IPS-18c (cell line): ENCODE measurements at regions not wholly inside any gene's neighbourhood (a gene's known extent, or its start where the extent isn't known, plus 50 kb on each side); places are given as distances from the start of the nearest gene placed in this dataset.

Source experiments
- H3K4me3 ChIP-seq: 2 replicates; pipeline ENCODE4 v1.7.0; 2013; ENCODE audit warnings: low read depth, mild to moderate bottlenecking, low read length, moderate library complexity; ENCODE audit not compliant: insufficient read depth
- H3K9me3 ChIP-seq: one replicate; pipeline ENCODE4 v1.6.1; 2013; ENCODE audit warnings: mild to moderate bottlenecking, low read length, moderate library complexity; ENCODE audit not compliant: control insufficient read depth, insufficient read depth

DNA sequence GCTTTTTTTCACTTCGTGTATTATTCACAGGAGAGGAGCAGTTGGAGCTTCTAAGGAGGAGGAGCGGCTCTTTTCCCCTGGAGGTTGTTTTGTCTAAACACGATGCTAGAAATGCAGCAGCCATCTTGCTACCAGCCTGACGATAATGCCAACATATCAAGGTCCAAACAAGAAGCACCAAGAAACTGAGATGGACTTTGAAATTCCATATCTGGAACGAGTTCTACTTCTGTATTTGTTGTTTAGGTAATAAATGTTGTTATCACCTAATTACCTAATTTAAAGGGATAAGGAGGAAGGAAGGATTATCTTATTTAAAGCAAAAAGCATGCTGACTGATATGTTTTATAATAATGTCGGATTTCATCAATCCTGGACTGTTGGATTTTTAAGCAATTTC, 174.4 kb upstream of the TMPO start:
- H3K4me3 ChIP-seq = no peak overlapping the region
- H3K9me3 ChIP-seq = no peaks in the 10 kb centered on the region

- H3K4me3 ChIP-seq = no peak overlapping the region
- no peaks in the 10 kb centered on the region for H3K9me3 ChIP-seq
Observed at GRCh38 chr12:98341732-98342131, 173.7 kb upstream of the TMPO start.

DNA sequence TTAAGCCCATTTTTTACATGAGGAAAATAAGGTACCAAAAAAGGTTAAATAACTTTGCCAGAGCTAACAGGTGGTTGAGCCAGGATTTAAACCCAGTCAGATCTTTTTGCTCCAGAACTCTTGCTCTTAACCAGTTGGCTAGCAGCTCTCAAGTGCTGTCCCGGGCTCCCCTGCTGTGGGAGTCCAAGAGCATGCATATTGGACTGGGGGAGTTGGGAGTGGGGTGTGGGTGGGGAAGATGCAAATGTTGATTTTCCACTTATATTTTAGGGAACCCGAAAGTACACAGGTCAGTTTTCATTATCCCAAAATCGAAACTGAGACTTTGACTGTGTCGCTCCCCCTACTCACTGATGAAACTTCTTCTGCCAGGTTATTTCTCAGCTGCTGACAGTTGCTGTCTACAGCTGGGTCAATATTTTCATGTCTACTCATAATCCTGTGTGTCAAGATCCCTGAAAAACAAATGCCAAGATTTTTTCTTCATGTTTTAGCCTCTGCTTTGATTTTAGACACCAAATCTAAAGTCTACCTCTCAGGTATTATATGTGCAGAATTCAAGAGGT, 172.3 kb upstream of the TMPO start:
- Histone ChIP-seq H3K4me3 (no peak overlapping the region), H3K9me3 (no peaks in the 10 kb centered on the region)

DNA sequence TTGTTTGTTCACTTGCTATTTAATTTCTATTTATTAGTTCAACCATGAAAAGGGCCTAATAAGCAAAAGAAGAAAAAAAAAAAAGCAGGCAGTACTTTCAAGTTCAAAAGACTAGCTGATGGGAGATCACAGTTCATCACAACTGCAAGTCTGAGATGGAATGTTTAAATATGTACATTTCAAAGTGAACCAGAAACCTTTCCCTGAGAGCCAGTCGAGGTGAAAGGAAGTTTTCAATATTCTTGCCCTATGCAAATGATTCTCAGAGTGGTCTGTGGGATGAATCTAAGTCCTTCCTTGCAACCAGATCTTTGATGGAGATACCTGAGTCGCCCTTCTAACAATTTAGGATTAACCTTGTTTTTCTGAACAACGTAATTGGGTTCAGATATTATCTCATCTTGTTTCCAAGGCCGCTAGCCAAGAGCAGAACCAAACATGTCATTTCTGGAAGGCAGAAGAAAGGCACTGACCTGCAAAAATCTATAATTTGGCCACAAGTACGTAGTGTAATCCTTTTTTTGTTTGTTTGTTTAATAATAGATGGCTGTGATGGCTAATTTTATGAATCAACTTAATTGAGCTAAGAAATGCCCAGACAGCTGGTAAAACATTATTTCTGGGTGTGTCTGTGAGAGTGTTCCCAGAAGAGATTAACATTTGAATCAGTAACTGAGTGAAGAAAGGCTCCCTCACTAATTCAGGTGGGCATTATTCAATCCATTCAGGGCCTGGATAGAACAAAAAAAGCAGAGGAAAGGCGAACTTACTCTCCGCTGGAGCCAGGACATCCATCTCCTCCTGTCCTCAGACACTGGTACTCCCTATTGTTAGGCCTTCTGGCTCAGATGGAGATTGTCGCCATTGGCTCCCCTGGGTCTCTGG, 171.1 kb upstream of the TMPO start:
- no peak overlapping the region for H3K4me3 ChIP-seq
- no peaks in the 10 kb centered on the region for H3K9me3 ChIP-seq

DNA sequence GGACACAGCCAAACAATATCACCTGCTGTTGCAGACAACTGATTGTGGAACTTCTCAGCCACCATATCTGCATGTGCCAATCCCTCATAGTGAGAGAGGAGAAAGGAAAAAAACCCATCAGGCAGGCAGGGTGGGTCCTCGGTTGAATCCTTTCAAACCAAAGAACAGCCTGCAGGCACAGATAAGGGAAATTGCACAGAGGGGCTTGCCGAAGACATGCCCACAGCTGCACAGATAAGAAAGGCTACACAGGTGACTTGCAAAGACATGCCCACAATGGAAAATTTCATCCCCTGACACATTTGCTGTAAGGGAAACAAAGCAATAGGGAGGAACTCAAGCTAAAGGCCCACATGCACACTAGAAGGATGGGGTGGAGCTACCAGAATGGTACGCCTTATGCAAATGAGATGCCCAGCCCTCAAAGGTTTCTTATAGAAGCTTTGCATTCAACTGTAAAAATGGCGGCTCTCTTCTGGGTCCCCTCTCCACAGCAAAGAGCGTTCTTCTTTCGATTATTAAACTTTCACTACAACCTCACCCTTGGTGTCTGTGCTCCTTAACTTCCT, 170.0 kb upstream of the TMPO start:
- no peak overlapping the region for H3K4me3 ChIP-seq
- no peaks in the 10 kb centered on the region for H3K9me3 ChIP-seq

GRCh38 chr12:98351089-98351488, 164.3 kb upstream of the TMPO start:
- no peak overlapping the region for H3K4me3 ChIP-seq
- no peaks in the 10 kb centered on the region for H3K9me3 ChIP-seq

GRCh38 chr12:98351784-98352183, 163.6 kb upstream of the TMPO start:
- Histone ChIP-seq H3K9me3 (no peaks in the 10 kb centered on the region), H3K4me3 (no peak overlapping the region)

- H3K4me3 ChIP-seq = no peak overlapping the region
Observed at GRCh38 chr12:98352218-98352811, 163.1 kb upstream of the TMPO start.

DNA sequence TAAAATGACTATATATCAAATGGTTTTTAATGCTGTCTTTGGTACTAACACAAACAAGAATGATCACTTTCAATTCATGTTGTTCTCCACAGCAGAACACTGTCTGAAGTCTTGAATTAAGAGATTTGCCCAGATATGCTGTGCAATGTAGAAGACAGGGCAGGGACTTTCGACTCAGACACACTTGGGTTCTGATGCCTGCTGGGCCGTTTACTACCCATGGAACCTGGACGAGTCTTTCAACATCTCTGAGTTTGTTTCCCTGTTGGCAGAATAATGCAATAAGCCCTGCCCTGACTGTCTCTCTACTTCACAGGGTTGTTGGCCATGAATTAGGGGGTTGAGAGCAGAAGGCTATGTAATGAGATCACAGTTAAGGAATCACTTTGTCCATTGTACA, 162.6 kb upstream of the TMPO start:
- Histone ChIP-seq H3K9me3 (no peaks in the 10 kb centered on the region), H3K4me3 (no peak overlapping the region)

More at GRCh38 chr12:98352218-98352811, 163.1 kb upstream of the TMPO start:
- no peaks in the 10 kb centered on the region for H3K9me3 ChIP-seq

GRCh38 chr12:98354520-98355035, 160.8 kb upstream of the TMPO start:
- no peak overlapping the region for H3K4me3 ChIP-seq
- H3K9me3 ChIP-seq = no peaks in the 10 kb centered on the region

GRCh38 chr12:98355322-98355721, 160.1 kb upstream of the TMPO start:
- Histone ChIP-seq H3K9me3 (no peaks in the 10 kb centered on the region), H3K4me3 (no peak overlapping the region)

GRCh38 chr12:98355933-98356332, 159.5 kb upstream of the TMPO start:
- no peaks in the 10 kb centered on the region for H3K9me3 ChIP-seq
- H3K4me3 ChIP-seq = no peak overlapping the region; the same call in 1 of the 2 replicates

- H3K4me3 ChIP-seq = no peak overlapping the region
- H3K9me3 ChIP-seq = no peaks in the 10 kb centered on the region
Observed at GRCh38 chr12:98358144-98358543, 157.2 kb upstream of the TMPO start.

DNA sequence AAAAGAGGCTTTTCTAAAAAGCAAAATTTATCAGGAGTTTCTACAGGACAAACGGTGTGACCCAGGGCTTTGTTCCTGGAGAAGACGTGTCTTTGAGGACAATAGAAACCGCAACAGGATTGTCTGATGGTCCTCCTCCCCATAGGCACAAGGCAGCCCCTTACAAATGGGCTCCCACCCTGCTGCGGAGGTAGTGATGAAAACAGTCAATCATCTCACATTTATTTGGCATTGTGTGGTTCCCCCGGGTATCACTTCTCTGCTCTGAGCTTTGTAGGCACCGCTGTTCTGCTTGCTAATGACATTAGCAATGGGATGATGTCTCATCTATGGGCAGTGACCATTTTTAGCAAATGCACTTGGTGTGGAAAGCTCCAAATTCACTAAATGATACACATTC, 155.5 kb upstream of the TMPO start:
- H3K9me3 ChIP-seq = no peaks in the 10 kb centered on the region
- H3K4me3 ChIP-seq = no peak overlapping the region

DNA sequence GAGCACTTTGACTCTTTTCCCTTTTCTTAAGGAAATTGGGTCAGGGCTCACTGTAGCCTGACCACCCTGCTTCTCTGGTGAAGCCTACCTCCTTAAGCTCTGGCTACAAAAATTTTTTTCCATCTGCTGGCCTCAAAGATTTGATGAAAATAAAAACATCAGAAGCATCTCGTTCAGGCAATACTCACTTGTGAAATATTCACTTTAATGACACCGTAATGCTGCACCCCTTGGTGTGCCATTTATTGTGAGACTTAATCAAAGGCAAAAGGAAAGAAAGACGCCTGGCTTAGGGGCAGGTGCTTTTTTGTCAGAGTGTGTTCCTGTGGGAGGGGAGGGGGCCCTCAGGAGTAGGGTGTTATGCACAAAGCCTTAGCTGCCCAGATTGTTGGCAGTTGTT, 155.0 kb upstream of the TMPO start:
- no peaks in the 10 kb centered on the region for H3K9me3 ChIP-seq
- H3K4me3 ChIP-seq = no peak overlapping the region

GRCh38 chr12:98369581-98369980, 145.8 kb upstream of the TMPO start:
- H3K4me3 ChIP-seq = no peak overlapping the region

DNA sequence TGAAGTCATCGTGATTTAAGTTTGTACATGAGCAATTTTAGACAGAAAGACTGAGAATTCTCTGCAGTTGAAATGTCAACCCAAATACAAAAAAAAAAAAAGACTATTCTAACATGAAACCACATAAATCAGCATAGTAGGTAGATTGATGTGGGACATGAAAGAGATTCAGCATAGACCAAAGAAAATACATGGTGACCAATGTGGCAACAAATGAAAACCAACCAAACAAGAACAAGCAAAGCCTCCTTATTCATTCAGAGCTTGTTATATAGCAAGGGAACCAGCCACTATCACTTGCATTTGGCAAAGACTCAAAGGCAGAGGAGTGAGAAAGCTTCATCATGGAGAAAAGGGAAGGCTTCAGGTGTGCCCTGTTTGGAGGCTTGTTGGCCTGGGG, 144.4 kb upstream of the TMPO start:
- Histone ChIP-seq H3K9me3 (no peaks in the 10 kb centered on the region), H3K4me3 (no peak overlapping the region)

More at GRCh38 chr12:98369581-98369980, 145.8 kb upstream of the TMPO start:
- H3K9me3 ChIP-seq = no peaks in the 10 kb centered on the region

GRCh38 chr12:98371419-98371818, 144.0 kb upstream of the TMPO start:
- no peak overlapping the region for H3K4me3 ChIP-seq
- no peaks in the 10 kb centered on the region for H3K9me3 ChIP-seq
